ENCODE measurements at regions not wholly inside any gene's neighbourhood (a gene's known extent, or its start where the extent isn't known, plus 50 kb on each side); places are given as distances from the start of the nearest gene placed in this dataset.
A peak's percentile ranks its signal among the peaks of the same experiment; 100 is the strongest.
"Not testable (repeated sequence)": the region's sequence is repeated elsewhere in the genome, so short reads cannot be mapped to it uniquely, and the experiment has no call there.

- WGBS, 2 donors, result 69 to 93% methylated on average over 1 of the region's 1 CpG
- H3K27me3 ChIP-seq, result no peaks in the 10 kb centered on the region
- no peak overlapping the region for H3K4me3 ChIP-seq (replicated peaks in 1 of 3)
- no peaks in the 10 kb centered on the region for H3K36me3 ChIP-seq
- no peak for DNase-seq
- H3K4me1 ChIP-seq, result peaks cover 0 to 4% of the 10 kb centered on the region in 2 donors
- TF ChIP-seq, protein P1, sequence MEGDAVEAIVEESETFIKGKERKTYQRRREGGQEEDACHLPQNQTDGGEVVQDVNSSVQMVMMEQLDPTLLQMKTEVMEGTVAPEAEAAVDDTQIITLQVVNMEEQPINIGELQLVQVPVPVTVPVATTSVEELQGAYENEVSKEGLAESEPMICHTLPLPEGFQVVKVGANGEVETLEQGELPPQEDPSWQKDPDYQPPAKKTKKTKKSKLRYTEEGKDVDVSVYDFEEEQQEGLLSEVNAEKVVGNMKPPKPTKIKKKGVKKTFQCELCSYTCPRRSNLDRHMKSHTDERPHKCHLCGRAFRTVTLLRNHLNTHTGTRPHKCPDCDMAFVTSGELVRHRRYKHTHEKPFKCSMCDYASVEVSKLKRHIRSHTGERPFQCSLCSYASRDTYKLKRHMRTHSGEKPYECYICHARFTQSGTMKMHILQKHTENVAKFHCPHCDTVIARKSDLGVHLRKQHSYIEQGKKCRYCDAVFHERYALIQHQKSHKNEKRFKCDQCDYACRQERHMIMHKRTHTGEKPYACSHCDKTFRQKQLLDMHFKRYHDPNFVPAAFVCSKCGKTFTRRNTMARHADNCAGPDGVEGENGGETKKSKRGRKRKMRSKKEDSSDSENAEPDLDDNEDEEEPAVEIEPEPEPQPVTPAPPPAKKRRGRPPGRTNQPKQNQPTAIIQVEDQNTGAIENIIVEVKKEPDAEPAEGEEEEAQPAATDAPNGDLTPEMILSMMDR (IDR thresholded peaks at IDR 0.05), result no peak
- TF ChIP-seq POLR2A (IDR thresholded peaks at IDR 0.05), result no peak
- intact Hi-C loops (cut with DNase I), result no loop called here
- no peak overlapping the region for H3K27ac ChIP-seq
- no peaks in the 10 kb centered on the region for H3K9me3 ChIP-seq
These were observed 259.9 kb downstream of the SOX9 start for GRCh38 chr17:72380737-72381136.

- Histone ChIP-seq H3K27me3 (no peaks in the 10 kb centered on the region), H3K36me3 (no peaks in the 10 kb centered on the region), H3K4me3 (replicated peaks in 1 of 3) (no peak overlapping the region), H3K9me3 (no peaks in the 10 kb centered on the region), H3K27ac (no peak overlapping the region), H3K4me1 (peaks cover 0 to 8% of the 10 kb centered on the region in 2 donors)
- no peak for TF ChIP-seq POLR2A (IDR thresholded peaks at IDR 0.05)
- TF ChIP-seq, protein P1 (IDR thresholded peaks at IDR 0.05), result no peak
- intact Hi-C loops (cut with DNase I), result no loop called here
- WGBS, 2 donors, result 75 to 85% methylated on average over 11 to 12 of the region's 12 CpGs
- no peak for DNase-seq
These were observed 261.0 kb downstream of the SOX9 start for GRCh38 chr17:72381597-72382397.

DNA sequence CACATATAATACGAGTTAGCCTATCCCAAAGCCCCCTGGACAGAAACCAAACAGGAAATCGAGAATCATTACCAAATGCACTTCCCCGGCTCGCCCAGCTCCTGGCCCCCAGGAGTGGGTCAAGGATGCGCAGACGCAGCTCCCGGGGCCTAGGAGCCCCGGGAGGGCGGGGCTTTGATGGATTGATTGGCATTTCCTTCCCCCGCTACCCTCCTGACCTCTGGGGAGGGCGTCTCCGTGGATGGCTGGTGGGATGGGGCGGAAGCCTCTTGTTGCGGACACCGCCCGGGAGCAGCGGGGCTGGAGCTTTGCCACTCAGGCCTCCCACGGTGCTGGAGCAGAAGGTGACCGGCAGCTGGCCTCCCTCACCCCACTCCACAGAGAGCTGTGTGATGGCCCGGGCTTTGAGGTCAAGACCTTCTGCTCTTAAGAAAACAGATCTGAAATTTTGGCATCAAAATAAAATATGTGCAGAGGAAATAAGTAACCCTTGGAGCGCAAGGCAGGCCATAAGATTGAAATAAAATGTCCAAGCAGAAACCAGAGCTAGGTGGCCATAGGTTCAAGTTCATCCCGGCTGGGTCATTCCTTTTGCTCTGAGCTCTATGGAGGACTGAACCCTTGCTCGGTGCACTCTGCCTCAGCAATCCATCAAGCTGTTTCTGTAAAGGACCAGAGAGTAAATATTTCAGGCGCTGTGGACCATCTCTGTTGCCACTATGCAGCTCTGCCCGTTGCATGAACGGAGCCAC lies 262.3 kb downstream of the SOX9 start:
- Histone ChIP-seq H3K36me3 (no peaks in the 10 kb centered on the region), H3K4me1 (peaks cover 0 to 22% of the 10 kb centered on the region in 2 donors), H3K27me3 (no peaks in the 10 kb centered on the region), H3K4me3 (replicated peaks in 1 of 3) (no peak overlapping the region), H3K9me3 (no peaks in the 10 kb centered on the region), H3K27ac (no peak overlapping the region)
- no peak for DNase-seq
- WGBS, 2 donors, result 52 to 59% methylated on average over 22 to 26 of the region's 26 CpGs
- TF ChIP-seq POLR2A (IDR thresholded peaks at IDR 0.05), result no peak
- TF ChIP-seq, protein P1 (IDR thresholded peaks at IDR 0.05), result no peak
- intact Hi-C loops (cut with DNase I), result no loop called here

DNA sequence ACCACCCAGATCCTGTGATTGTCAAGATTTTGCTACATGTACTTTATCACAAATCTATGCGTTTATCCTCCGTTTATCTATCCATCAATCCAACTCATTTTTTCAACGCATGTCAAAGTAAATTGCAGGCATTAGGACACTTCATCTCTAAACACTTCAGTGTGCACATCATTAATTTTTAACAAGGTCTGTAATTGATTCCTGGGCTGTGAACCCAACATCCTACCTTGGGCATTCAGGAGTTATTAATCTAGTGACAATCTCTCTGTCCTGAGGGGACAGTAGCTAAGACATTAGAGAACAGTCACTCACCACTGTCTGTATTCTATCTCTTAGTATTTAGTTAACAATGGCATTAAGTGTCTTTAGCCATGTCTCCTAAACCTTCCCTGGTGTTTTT lies 264.7 kb downstream of the SOX9 start:
- peaks cover 4 to 22% of the 10 kb centered on the region in 2 donors for H3K4me1 ChIP-seq
- no peaks in the 10 kb centered on the region for H3K9me3 ChIP-seq
- no peaks in the 10 kb centered on the region for H3K27me3 ChIP-seq
- TF ChIP-seq, protein P1 (IDR thresholded peaks at IDR 0.05), result no peak
- TF ChIP-seq POLR2A (IDR thresholded peaks at IDR 0.05), result no peak
- intact Hi-C loops (cut with DNase I), result no loop called here
- DNase-seq, result no peak
- H3K27ac ChIP-seq, result no peak overlapping the region
- WGBS, 2 donors, result 85 to 95% methylated on average over 3 of the region's 3 CpGs
- H3K4me3 ChIP-seq (replicated peaks in 1 of 3), result no peak overlapping the region
- no peaks in the 10 kb centered on the region for H3K36me3 ChIP-seq

DNA sequence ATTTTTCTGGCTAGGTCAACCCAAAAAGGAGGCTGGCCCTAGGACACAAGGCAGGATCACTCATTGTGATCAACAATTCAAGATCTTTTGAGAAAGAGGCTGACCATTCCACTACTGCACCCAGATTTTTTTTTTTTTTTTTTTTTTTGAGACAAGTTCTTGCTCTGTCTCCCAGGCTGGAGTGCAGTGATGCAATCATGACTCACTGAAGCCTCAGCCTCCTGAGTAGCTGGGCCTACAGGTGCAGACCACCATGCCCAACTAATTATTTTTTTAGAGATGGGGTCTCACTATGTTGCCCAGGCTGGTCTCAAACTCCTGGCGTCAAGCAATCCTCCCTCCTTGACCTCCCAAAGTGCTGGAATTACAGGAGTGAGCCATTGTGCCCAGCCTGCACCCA lies 265.4 kb downstream of the SOX9 start:
- H3K27ac ChIP-seq; intact Hi-C loops (cut with DNase I); H3K27me3 ChIP-seq; H3K36me3 ChIP-seq; H3K4me3 ChIP-seq (replicated peaks in 1 of 3); H3K9me3 ChIP-seq: not testable (repeated sequence)
- DNase-seq, result peak; percentile 49 to 52
- WGBS, 2 donors, result 88 to 100% methylated on average over 1 of the region's 1 CpG
- peaks cover 4 to 23% of the 10 kb centered on the region in 2 donors for H3K4me1 ChIP-seq

Data from thyroid gland (tissue), 4 donors.